ENCODE measurements at regions not wholly inside any gene's neighbourhood (a gene's known extent, or its start where the extent isn't known, plus 50 kb on each side); places are given as distances from the start of the nearest gene placed in this dataset.

DNA sequence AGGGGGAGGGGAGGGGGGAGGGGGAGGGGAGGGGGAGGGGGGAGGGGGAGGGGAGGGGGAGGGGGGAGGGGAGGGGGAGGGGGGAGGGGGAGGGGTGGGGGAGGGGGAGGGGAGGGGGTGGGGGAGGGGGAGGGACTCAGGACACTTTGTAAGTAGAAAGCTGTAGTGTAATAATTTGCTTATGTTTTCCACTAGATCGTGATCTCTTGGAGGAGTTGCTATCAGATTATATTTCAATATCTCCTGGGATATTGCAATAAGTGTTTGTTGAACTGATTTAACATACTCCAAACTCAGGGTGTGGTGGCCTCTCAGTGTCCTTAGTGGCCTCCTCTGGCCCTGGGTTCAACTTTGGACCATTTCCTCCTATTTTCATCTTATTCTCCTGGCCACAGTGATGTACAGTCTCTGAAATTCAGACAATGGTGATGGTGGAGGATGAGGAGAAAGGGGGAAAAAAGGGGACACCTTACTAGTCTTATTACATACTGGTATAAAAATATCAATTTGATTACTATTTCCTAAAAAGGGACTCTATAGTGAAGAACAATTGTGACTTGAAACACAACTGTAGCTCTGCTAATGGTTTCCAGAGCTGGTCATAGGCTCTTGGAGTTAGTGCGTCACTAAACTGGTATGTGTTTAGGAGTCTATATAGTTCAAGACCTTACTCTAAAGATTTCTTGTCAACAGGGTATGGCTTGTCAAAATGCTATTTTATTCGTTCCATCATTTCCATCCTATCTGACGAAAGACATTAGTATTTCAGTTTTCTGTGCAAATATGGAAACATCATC lies 89.6 kb downstream of the DDX1 start:
- DNase-seq, result no peak

DNA sequence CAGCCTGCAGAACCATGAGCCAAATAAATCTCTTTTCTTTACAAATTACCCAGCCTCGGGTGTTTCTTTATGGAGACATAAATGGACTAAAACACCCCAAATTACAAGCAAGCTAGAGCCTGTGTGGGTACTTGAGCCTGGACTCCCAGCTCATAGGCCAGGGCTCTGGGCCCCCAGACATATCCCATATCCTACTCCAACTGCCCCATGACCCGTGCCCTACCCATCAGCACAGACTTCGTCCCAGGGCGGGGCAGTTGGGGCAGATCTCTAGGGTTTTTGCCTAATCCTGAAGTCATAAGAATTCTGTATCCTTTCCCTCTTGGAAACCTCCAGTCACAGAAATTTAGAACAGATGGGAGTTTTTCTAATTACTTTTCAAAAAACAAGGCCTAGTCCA lies 90.7 kb downstream of the DDX1 start:
- DNase-seq, result no peak

DNA sequence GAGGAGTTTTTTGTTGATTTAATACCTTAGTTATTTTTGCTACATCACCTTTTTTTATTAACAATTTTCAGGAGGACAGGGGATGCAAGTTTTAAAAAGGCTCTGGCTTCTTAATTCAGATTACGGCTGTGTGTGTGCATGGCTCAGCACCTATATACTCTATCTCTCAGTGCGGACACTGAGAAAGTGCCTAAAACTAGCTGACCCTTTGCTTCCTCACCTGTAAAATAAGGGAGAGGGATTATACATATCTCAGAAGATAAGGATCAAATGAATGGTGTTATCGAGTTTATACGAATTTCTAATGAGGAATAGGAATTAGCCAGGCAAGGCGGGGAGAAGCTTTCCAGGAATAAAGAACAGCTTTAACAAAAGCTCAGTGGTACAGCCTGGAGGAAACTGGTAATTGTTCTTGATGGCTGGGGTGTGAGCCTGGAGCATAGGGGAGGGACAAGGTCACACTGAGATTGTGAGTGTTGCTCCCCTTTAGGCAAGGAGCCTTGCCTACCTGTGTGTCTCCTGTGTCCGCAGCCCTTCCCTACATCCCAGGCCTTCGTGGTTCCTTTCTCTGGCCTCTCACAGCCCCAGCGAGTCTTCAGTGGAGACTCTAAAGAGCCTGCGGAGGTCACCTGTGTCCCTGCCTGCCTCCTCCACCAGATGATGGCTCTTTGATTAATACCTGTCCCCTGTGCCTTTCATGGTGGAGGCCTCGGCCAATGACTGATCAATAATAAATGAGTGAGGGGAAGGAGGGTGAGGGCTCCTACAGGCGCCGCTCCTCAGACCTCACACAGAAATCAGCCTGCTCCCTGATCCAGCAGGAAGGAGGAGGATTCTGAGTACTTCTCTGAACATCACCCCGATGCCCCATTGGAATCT lies 92.7 kb downstream of the DDX1 start:
- DNase-seq, result no peak

DNA sequence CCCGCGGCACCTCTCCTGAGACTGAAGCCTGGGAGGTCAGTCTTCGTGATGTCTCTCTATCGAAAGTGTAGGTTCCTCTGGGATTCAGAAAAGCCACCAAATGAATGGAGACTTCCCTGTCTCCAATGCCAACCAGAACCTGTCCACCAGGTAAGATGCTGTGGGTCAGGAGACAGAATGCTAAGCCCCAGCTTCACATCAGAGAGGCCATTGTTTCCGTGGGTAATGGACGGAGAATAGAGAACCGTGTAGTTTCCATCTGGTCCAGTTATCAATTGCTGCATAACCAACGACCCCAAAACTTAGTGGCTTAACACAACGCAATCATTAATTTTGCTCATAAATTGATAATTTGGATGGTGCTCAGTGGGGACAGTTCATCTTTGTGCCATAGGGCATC lies 93.5 kb downstream of the DDX1 start:
- DNase-seq, result no peak

DNA sequence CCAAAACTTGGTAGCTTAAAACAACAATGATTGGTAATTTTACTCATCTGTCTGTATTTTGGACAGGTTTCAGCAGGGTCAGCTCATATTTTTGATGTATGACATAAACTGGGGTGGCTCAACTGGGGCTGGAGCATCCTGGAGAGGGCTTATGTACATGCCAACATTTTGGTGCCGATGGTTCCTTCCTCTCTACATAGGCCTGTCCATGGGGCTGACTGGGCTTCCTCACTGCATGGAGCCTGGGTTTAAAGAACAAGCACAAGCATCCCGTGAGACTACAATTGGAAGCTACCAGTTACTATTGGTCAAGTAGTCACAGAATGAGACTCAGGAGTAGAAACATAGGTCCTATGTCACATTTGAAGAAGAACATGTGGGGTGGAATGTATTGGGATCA lies 95.0 kb downstream of the DDX1 start:
- DNase-seq, result no peak

DNA sequence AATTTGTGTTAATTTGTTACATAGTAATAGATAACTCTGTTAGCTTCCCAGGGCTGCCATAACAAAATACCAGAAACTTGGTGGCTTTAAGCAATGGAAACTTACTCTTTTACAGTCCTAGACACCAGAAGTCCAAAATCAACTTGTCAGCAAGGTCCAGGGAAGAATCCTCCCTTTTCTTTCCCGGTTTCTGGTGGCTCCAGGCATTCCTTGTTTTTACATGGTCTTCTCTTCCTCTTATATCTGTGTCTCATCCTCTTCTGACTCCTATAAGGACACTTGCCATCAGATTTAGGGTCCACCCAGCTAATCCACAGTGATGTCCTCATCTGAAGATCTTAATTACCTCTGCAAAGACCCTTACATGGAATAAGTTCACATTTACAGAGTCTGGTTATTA lies 95.6 kb downstream of the DDX1 start:
- no peak for DNase-seq

DNA sequence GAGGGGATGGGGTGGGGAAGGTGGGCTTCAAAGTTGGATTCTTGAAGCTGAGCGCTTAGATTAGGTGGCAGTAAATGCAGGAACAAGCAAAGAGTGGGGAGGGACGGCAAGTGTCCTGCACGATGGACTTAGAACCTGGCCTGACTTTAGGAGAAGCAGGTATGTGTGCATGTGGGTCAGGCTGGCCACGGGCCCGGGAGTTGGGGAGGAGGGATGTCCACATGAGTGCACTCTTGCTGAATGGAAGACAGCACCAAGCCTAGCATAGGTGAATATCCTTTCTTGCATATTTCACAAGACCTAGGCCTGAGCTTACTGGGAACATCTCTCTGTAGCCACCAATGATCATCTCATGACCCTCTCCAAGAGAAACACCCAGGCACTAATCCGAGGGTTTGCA lies 96.1 kb downstream of the DDX1 start:
- no peak for DNase-seq

DNA sequence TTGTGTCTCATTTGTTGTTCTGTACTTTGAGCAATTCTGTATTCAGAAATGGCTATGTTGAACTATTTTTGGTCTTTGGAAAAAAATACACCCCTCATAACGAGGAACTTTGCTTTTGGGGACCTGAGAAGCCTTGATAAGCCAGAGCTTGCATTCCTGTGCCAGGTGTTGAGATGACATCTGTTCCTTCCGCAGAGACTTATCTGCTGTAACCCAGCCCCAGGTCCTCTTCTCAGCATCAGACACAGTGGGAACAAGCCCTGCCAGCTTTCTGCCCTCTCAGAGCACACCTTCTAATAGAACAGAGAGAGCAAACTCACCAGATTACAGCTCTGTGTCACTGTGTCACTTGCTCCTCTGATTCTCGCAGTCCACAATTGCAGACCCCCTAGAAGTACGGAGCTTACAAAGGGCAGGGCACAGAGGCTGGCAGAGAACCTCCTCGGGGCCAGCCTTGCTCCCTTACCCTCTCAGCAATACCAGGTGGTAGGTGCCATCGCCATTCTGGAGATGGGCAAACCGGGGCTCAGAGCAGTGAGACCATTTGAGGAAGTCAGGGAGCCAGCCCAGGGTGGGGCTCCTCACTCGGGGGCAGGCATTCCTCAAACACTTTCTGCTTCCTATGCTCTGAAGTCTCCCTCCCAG lies 97.4 kb downstream of the DDX1 start:
- no peak for DNase-seq

DNA sequence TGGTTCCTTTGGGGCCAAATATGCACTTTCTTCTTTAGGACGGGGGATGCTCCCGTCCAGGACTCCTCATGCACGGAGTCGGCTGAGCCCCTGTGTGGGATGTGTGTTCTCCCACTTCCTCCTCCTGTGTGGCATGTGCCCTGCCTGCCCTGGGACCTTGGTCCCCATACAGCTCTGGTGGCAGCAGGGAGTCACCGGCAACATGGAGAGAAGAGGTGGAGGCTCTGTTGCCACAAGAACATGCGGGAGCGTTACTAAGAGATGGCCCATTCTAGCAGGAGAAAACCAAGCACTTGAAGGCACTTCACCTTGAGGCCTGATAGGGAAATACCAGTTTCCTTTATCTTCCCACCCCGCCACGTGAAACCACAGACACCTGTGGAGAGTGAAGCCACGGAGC lies 98.0 kb downstream of the DDX1 start:
- DNase-seq, result no peak

DNA sequence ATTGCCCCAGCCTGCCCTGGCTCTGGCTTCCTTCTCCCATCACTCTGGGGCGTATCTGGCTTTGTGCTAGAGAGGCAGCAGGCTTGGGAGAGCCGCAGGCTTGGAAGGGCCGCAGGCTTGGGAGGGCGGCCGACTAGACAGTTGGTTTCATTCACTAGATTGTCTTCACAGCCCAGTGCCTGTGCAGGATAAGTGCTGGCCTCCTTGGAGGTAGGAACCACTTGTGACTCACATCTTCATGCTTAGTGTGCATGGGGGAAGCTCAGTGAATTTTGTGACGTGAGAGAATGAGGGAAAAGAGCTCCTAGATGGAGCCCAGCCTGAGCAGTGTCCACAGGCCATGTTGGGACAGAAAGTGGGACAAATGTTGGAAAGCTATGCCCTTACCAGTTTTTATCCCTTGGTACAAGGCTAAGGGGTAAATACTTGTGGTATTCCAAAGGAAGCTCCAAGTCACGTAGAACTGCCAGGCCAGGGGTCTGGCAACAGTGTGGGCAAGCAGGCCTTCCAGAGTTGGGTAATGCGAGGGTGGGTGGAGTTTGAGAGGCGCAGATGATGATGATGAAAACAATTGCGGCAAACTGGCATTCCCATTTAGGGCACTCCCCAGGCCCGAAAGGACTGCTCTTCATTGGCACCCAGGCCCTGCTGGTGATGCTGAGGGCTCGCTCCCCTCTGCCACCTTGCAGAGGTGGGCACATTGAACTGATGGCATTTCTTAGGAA lies 100.1 kb downstream of the DDX1 start:
- DNase-seq, result no peak

DNA sequence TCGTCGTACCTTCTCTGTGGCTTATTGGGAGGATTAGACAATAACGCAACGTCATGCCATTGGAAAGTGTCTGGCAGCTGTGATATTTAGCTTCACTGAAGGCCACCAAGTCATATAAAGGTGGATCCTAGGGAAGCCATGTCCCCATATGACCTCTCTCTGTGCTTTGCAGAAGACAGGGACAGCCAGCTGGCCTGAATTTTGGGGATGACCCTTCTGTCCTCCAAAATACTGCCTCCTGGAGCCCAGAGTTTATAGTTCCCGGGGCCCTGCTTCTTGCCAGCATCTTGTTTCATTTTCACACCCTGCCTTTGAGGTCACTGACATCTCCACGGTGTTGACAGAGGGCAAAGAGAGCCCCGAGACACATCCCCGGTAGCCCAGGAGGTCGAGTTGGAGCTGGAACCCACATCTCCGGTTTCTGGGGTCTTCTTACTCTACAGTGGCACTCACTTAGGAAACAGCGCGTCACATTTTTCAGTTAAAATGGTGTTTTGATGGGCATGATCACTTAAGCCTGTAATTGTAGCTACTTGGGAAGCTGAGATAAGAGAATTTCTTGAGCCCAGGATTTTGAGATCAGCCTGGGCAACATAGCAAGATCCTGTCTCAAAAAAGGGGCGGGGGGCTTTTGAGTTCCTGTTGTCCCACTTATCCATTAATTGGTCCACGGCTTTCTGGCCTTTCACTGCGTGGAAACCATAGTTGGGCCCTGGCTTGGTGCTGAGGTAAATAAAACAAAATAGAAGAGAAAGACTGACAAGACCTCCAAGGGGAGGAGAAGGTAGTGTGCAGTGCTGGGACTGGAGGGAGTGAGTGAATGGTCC lies 101.1 kb downstream of the DDX1 start:
- DNase-seq, result no peak

DNA sequence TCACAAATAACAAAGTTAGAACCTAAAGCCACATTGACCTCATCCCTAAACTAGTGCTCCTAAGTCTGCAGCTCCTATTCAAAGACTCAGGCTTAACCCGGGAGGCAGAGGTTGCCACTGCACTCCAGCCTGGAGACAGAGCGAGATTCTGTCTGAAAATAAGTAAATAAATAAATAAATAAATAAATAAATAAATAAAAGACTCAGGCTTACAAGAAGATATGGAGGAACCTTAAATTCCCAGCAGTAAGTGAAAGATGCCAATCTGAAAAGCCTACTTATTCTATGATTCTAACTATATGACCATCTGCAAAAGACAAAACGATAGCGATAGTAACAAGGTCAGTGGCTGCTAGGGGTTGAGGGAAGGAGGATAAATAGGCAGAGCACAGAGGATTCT lies 101.7 kb downstream of the DDX1 start:
- DNase-seq, result no peak

DNA sequence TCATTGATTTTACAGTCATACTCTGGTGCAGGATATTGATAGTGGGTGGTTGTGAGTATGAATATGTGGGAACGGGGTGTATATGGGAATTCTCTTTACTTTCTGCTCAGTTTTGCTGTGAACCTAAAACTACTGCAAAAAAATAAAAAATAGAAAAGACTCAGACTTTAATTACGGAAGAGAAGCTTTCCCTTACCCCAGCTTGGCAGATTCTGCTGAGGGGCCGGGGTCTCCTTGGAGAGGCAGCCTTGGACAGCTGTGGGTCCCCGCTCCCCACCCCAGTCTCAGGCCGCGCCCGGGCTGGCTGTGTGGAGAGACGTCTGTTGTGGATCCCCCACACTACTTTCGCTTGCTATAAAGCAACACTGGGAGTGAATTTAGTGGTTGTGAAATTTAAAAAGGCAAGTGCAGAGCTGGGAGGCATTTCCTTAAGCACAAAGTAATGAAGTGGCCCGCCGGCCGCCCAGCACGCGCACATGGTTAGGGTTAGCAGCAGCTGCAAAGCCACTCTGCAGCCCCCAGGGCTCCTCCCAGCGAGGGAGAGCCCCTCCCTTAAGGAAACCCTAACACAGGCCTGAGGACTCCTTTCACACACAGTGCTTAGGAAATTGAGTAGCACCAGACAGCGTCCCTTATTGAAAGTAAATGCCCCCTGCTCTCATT lies 102.4 kb downstream of the DDX1 start:
- peak; percentile 72 for DNase-seq

DNA sequence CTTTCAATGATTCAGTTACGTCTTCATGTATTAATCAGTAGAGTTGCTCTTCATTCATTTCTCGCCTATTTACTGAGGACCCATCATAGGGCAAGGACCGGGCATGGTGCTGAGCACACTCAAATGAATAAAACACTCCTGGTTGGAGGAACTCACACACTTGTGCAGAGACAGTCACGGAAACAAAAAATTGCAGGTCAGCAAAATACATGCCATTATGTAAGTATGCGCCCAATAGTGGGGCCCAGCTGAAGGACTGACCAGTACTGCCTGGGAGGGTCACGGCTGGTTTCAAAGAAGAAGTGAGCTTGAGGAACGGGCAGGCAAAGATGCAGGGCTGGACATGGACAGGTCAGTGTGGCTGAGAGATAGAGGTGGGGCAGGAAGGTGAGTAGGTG lies 102.9 kb downstream of the DDX1 start:
- no peak for DNase-seq

DNA sequence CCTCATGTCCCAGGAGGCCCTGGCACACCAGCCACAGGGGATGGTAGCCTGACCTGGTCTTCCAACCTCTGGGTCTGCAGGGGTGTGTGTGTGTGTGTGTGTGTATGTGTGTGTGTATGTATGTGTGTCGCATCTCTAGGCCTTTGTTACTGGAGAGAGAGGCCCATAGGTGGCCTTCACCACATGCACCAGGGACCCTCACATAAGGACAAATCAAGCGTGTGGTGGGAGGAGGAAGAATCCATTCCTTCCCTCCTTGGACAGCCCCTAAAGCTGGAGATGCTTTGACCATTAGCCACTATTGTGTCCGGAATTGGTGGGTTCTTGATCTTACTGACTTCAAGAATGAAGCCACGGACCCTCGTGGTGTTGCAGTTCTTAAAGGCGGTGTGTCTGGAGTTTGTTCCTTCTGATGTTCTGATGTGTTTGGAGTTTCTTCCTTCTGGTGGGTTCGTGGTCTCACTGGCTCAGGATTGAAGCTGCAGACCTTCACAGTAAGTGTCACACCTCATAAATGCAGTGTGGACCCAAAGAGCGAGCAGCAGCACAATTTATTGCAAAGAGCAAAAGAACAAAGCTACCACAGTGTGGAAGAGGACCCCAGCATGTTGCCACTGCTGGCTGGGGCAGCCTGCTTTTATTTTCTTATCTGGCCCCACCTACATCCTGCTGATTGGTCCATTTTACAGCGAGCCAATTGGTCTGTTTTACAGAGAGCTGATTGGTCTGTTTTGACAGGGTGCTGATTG lies 104.1 kb downstream of the DDX1 start:
- no peak for DNase-seq

DNA sequence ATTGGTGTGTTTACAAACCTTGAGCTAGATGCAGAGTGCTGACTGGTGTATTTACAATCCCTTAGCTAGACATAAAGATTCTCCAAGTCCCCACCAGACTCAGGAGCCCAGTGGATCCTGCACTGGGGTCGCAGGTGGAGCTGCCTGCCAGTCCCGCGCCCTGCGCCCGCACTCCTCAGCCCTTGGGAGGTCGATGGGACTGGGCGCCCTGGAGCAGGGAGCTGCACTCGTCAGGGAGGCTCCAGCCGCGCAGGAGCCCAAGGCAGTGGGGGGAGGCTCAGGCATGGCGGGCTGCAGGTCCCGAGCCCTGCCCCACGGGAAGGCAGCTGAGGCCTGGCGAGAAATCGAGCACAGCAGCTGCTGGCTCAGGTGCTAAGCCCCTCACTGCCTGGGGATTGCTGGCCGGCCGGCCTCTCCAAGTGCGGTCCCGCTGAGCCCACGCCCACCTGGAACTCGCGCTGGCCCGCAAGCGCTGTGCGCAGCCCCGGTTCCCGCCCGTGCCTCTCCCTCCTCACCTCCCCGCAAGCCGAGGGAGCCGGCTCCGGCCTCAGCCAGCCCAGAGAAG lies 105.0 kb downstream of the DDX1 start:
- DNase-seq, result peak; percentile 60

DNA sequence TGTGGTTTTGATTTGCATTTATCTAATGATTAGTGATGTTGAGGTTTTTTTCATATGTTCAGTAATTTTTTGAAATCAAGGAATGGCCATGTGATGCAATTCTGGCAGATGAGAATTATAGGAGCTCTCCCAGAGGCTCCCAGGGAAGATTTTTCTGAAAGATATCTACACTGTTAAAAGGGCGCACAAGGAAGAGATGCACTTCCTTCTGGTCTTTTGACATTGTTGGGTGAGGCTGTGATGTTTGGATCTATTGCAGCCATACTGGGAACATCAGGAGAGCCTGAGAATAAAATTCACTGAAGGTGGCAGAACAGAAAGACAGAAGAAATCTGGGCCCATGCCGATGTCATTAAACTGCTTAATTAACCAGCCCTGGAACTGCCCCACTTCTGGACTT lies 108.5 kb downstream of the DDX1 start:
- no peak for DNase-seq

DNA sequence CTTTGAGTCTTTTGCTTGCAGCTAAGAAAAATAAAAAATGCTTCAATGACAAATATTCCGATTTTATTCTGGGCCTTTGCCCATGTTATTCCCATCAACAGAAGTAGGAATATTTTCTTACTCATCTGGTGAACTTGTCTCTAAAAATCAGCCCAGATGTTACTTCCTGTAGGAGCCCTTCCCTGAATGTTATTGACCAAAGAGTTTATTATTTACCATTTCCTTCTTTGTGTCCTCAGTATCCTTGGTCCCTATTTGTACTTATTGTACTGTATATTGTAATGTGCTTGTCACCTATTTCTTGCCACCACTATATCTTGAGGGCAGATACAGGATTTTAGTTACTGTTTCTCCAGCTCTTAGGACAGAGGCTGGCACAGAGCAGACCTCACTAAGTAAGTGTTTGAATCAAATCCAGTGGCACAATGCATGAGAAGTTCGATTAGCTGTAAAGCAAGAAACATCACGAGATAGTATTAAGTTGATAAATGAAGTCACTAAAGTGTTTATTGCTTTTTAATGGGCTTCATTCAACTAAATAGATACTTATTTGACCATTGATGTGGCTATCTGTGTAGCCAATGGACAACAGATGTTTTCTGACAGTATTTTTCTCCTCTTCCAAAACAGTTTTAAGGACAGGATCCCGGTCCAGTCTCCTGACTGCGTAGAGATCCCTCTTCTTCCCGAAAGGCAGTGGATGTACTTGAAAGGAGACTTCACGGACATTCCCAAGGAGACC lies 109.1 kb downstream of the DDX1 start:
- no peak for DNase-seq

DNA sequence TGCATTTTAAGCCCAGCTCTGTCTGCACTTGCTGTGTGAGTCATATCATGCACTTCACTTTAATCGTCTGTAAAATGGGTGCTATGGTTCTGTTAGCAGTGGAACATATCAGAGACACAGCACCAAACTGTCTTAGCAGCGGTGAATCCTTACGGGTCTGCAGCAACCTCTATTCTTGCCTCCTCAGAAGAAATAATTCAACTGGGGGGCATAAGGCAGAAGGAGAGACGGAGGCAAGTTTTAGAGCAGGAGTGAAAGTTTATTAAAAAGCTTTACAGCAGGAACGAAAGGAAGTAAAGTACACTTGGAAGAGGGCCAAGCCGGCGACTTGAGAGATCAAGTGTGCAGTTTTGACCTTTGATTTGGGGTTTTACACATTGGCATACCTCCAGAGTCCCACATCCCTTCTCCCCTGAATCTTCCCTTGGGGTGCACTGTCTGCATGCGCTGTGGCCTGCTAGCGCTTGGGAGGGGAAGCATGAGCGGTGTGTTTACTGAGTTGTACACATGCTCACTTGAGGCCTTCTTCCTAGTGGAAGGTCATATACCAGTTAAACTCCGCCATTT lies 109.8 kb downstream of the DDX1 start:
- DNase-seq, result no peak

Data from tongue (tissue), 1 donor.